ENCODE measurements at regions not wholly inside any gene's neighbourhood (a gene's known extent, or its start where the extent isn't known, plus 50 kb on each side); places are given as distances from the start of the nearest gene placed in this dataset.

- no peak for TF ChIP-seq JUNB (IDR thresholded peaks at IDR 0.05; ENCODE audit: unreplicated experiment)
- no peak for TF ChIP-seq CTCF (conservative IDR thresholded peaks at IDR 0.05; ENCODE audit: low read depth in 2 of 2)
- no peak for TF ChIP-seq EZH2 (IDR thresholded peaks at IDR 0.05; ENCODE audit: low read depth, unreplicated experiment)
- no peak for TF ChIP-seq CREB1 (CRISPR knock-in tag; IDR thresholded peaks at IDR 0.05; ENCODE audit: low read depth)
- no peak for TF ChIP-seq POLR2AphosphoS5 (IDR thresholded peaks at IDR 0.05; ENCODE audit: low read depth)
- no peak for TF ChIP-seq EZH2phosphoT487 (IDR thresholded peaks at IDR 0.05; ENCODE audit: unreplicated experiment)
- TF ChIP-seq, protein P1, sequence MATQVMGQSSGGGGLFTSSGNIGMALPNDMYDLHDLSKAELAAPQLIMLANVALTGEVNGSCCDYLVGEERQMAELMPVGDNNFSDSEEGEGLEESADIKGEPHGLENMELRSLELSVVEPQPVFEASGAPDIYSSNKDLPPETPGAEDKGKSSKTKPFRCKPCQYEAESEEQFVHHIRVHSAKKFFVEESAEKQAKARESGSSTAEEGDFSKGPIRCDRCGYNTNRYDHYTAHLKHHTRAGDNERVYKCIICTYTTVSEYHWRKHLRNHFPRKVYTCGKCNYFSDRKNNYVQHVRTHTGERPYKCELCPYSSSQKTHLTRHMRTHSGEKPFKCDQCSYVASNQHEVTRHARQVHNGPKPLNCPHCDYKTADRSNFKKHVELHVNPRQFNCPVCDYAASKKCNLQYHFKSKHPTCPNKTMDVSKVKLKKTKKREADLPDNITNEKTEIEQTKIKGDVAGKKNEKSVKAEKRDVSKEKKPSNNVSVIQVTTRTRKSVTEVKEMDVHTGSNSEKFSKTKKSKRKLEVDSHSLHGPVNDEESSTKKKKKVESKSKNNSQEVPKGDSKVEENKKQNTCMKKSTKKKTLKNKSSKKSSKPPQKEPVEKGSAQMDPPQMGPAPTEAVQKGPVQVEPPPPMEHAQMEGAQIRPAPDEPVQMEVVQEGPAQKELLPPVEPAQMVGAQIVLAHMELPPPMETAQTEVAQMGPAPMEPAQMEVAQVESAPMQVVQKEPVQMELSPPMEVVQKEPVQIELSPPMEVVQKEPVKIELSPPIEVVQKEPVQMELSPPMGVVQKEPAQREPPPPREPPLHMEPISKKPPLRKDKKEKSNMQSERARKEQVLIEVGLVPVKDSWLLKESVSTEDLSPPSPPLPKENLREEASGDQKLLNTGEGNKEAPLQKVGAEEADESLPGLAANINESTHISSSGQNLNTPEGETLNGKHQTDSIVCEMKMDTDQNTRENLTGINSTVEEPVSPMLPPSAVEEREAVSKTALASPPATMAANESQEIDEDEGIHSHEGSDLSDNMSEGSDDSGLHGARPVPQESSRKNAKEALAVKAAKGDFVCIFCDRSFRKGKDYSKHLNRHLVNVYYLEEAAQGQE (IDR thresholded peaks at IDR 0.05; ENCODE audit: unreplicated experiment), result no peak
- TF ChIP-seq ETS1 (IDR thresholded peaks at IDR 0.05), result no peak
- TF ChIP-seq, protein P2, sequence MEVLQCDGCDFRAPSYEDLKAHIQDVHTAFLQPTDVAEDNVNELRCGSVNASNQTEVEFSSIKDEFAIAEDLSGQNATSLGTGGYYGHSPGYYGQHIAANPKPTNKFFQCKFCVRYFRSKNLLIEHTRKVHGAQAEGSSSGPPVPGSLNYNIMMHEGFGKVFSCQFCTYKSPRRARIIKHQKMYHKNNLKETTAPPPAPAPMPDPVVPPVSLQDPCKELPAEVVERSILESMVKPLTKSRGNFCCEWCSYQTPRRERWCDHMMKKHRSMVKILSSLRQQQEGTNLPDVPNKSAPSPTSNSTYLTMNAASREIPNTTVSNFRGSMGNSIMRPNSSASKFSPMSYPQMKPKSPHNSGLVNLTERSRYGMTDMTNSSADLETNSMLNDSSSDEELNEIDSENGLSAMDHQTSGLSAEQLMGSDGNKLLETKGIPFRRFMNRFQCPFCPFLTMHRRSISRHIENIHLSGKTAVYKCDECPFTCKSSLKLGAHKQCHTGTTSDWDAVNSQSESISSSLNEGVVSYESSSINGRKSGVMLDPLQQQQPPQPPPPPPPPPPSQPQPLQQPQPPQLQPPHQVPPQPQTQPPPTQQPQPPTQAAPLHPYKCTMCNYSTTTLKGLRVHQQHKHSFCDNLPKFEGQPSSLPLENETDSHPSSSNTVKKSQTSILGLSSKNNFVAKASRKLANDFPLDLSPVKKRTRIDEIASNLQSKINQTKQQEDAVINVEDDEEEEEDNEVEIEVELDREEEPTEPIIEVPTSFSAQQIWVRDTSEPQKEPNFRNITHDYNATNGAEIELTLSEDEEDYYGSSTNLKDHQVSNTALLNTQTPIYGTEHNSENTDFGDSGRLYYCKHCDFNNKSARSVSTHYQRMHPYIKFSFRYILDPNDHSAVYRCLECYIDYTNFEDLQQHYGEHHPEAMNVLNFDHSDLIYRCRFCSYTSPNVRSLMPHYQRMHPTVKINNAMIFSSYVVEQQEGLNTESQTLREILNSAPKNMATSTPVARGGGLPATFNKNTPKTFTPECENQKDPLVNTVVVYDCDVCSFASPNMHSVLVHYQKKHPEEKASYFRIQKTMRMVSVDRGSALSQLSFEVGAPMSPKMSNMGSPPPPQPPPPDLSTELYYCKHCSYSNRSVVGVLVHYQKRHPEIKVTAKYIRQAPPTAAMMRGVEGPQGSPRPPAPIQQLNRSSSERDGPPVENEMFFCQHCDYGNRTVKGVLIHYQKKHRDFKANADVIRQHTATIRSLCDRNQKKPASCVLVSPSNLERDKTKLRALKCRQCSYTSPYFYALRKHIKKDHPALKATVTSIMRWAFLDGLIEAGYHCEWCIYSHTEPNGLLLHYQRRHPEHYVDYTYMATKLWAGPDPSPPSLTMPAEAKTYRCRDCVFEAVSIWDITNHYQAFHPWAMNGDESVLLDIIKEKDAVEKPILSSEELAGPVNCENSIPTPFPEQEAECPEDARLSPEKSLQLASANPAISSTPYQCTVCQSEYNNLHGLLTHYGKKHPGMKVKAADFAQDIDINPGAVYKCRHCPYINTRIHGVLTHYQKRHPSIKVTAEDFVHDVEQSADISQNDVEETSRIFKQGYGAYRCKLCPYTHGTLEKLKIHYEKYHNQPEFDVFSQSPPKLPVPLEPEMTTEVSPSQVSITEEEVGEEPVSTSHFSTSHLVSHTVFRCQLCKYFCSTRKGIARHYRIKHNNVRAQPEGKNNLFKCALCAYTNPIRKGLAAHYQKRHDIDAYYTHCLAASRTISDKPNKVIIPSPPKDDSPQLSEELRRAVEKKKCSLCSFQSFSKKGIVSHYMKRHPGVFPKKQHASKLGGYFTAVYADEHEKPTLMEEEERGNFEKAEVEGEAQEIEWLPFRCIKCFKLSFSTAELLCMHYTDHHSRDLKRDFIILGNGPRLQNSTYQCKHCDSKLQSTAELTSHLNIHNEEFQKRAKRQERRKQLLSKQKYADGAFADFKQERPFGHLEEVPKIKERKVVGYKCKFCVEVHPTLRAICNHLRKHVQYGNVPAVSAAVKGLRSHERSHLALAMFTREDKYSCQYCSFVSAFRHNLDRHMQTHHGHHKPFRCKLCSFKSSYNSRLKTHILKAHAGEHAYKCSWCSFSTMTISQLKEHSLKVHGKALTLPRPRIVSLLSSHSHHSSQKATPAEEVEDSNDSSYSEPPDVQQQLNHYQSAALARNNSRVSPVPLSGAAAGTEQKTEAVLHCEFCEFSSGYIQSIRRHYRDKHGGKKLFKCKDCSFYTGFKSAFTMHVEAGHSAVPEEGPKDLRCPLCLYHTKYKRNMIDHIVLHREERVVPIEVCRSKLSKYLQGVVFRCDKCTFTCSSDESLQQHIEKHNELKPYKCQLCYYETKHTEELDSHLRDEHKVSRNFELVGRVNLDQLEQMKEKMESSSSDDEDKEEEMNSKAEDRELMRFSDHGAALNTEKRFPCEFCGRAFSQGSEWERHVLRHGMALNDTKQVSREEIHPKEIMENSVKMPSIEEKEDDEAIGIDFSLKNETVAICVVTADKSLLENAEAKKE (CRISPR knock-in tag; IDR thresholded peaks at IDR 0.05), result no peak
- TF ChIP-seq NANOG (IDR thresholded peaks at IDR 0.05; ENCODE audit: borderline replicate concordance), result no peak
Measured at GRCh38 chr2:11069566-11070185, 85.6 kb upstream of the SLC66A3 start.

All from GM23338 (cell line).